CD8-positive, alpha-beta memory T cell (primary cell): ENCODE measurements at regions not wholly inside any gene's neighbourhood (a gene's known extent, or its start where the extent isn't known, plus 50 kb on each side); places are given as distances from the start of the nearest gene placed in this dataset.
"Not testable (repeated sequence)": the region's sequence is repeated elsewhere in the genome, so short reads cannot be mapped to it uniquely, and the experiment has no call there.

Source experiments
- CTCF ChIA-PET: fragments of 350-600 bp; sonication (Branson Sonifier 250); formaldehyde crosslinking; loops from one replicate; lab custom pipeline; 2021; ENCODE audit warnings: antibody characterized with exemption; lab: Charles Lee
- POLR2A ChIA-PET: fragments of 350-600 bp; sonication (Branson Sonifier 250); formaldehyde crosslinking; loops from one replicate; lab custom pipeline; 2021; ENCODE audit warnings: antibody characterized with exemption; lab: Charles Lee
- DNase-seq, 5 donors: peaks; one replicate each; pipeline versions ENCODE4 v3.0.0 to v3.0.0-alpha.2; 2020 to 2022; ENCODE audit warnings: mixed read lengths in 1 of 5
- H3K27ac ChIP-seq: one replicate; pipeline ENCODE4 v1.7.0; 2013; ENCODE audit warnings: low read depth, mild to moderate bottlenecking, low read length, moderate library complexity
- H3K27me3 ChIP-seq: 2 replicates; pipeline ENCODE4 v1.7.0; 2013; ENCODE audit warnings: low read length, mild to moderate bottlenecking; ENCODE audit not compliant: insufficient read depth, poor library complexity, severe bottlenecking
- H3K36me3 ChIP-seq: 2 replicates; pipeline ENCODE4 v1.7.0; 2013; ENCODE audit warnings: mild to moderate bottlenecking, low read length, moderate library complexity; ENCODE audit not compliant: insufficient read depth
- H3K4me1 ChIP-seq: 2 replicates; pipeline ENCODE4 v1.7.0; 2013; ENCODE audit warnings: mild to moderate bottlenecking, low read length, moderate library complexity; ENCODE audit not compliant: insufficient read depth
- H3K4me3 ChIP-seq: 2 replicates; pipeline ENCODE4 v1.7.0; 2013; ENCODE audit warnings: mild to moderate bottlenecking, low read length
- H3K9me3 ChIP-seq: 2 replicates; pipeline ENCODE4 v1.7.0; 2013; ENCODE audit warnings: mild to moderate bottlenecking, low read length
- H3K27ac Mint-ChIP-seq, 8 donors: one replicate each; pipeline ENCODE4 v1.8.0; 2020 to 2021; ENCODE audit warnings: mixed read lengths in 8 of 8, mild to moderate bottlenecking in 6 of 8, inconsistent platforms in 3 of 8, moderate library complexity in 3 of 8
- H3K27me3 Mint-ChIP-seq, 2 donors: one replicate each; pipeline ENCODE4 v1.8.0; 2020 to 2021; ENCODE audit warnings: mixed read lengths in 2 of 2, mild to moderate bottlenecking in 1 of 2, moderate library complexity in 1 of 2
- H3K36me3 Mint-ChIP-seq, 3 donors: one replicate each; pipeline ENCODE4 v1.8.0; 2020 to 2021; ENCODE audit warnings: mixed read lengths in 3 of 3, inconsistent platforms in 1 of 3, mild to moderate bottlenecking in 1 of 3
- H3K4me1 Mint-ChIP-seq, 3 donors: one replicate each; pipeline ENCODE4 v1.8.0; 2020 to 2021; ENCODE audit warnings: mixed read lengths in 3 of 3, inconsistent platforms in 1 of 3, mild to moderate bottlenecking in 1 of 3
- H3K4me3 Mint-ChIP-seq, 7 donors: one replicate each; pipeline ENCODE4 v1.8.0; 2020 to 2021; ENCODE audit warnings: mixed read lengths in 7 of 7, mild to moderate bottlenecking in 6 of 7, moderate library complexity in 4 of 7, inconsistent platforms in 2 of 7
- H3K9me3 Mint-ChIP-seq, 5 donors: one replicate each; pipeline ENCODE4 v1.8.0; 2020 to 2022; ENCODE audit warnings: mixed read lengths in 5 of 5, mild to moderate bottlenecking in 3 of 5, moderate library complexity in 2 of 5, inconsistent platforms in 1 of 5

DNA sequence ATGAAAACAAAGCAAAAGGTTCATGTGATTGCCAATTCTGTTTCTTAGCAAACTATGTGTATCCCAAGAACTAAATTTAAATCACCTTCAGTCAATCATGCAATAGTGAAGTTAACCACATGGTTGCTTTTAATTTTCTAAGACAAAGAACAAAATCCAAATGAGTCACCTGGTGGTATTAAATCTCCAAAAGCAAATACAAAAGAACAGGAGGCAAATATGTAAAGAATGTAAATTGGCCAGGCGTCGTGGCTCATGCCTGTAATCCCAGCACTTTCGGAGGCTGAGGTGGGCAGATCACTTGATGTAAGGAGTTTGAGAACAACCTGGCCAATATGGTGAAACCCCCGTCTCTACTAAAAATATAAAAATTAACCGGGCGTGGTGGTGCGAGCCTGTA is 54.2 kb upstream of the PIK3R4 start:
- H3K36me3 Mint-ChIP-seq = peaks cover 0 to 2% (median 0%) of the 10 kb centered on the region in 3 donors
- DNase-seq = no peak
- H3K9me3 ChIP-seq = no peaks in the 10 kb centered on the region
- H3K4me3 Mint-ChIP-seq = no peak overlapping the region
- no peak overlapping the region for H3K27ac Mint-ChIP-seq
- no peak overlapping the region for H3K27ac ChIP-seq
- no peaks in the 10 kb centered on the region for H3K4me1 ChIP-seq
- H3K27me3 ChIP-seq = no peaks in the 10 kb centered on the region
- H3K27me3 Mint-ChIP-seq = peaks cover 5 to 35% of the 10 kb centered on the region in 2 donors
- POLR2A ChIA-PET = no interaction called here
- no peaks in the 10 kb centered on the region for H3K9me3 Mint-ChIP-seq
- H3K4me3 ChIP-seq = no peak overlapping the region
- CTCF ChIA-PET = no interaction called here
- H3K4me1 Mint-ChIP-seq = no peaks in the 10 kb centered on the region
- no peaks in the 10 kb centered on the region for H3K36me3 ChIP-seq

DNA sequence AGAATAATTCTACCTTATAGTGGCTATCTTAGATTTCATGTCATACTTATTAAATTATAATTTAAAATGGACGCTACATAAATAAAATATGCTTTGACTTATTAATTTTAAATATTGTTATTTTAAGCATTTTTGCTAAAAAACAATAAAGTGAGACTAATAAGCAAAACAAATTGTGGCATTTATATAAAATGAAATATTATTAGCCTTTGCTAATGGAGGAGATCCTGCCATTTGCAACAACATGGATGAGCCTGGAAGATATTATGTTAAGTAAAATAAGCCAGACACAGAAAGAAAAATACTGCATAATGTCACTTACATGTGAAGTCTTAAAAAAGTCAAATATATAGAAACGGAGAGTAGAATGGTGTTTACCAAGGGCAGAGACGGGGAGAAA is 54.8 kb upstream of the PIK3R4 start:
- POLR2A ChIA-PET = no interaction called here
- Histone ChIP-seq H3K9me3 (no peaks in the 10 kb centered on the region), H3K36me3 (no peaks in the 10 kb centered on the region), H3K4me3 (no peak overlapping the region), H3K4me1 (no peaks in the 10 kb centered on the region), H3K27me3 (no peaks in the 10 kb centered on the region), H3K27ac (no peak overlapping the region)
- Mint-ChIP-seq H3K27ac (no peak overlapping the region), H3K9me3 (peaks cover 0 to 2% (median 0%) of the 10 kb centered on the region in 5 donors), H3K27me3 (peaks cover 5 to 35% of the 10 kb centered on the region in 2 donors), H3K4me3 (no peak overlapping the region), H3K4me1 (no peaks in the 10 kb centered on the region), H3K36me3 (peaks cover 0 to 4% (median 0%) of the 10 kb centered on the region in 3 donors)
- CTCF ChIA-PET = no interaction called here
- no peak for DNase-seq

DNA sequence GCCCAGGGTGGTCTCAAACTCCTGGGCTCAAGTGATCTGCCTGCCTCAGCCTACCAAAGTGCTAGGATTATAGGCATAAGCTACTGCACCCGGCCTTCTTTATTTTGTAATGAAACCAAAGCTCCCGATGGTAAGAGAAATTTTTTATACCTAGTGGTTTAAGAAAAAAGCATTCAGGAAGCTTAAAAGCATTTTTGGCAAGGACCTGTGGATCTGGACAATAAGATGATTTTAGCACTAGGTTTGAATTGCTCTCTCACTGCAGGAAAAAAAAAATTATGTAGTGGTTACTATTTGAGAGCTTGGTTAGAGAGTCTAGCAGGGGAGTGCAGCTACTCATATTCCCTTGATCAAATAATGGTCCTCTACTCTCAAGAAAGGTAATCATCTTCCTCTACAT is 64.9 kb upstream of the PIK3R4 start:
- POLR2A ChIA-PET = no interaction called here

DNA sequence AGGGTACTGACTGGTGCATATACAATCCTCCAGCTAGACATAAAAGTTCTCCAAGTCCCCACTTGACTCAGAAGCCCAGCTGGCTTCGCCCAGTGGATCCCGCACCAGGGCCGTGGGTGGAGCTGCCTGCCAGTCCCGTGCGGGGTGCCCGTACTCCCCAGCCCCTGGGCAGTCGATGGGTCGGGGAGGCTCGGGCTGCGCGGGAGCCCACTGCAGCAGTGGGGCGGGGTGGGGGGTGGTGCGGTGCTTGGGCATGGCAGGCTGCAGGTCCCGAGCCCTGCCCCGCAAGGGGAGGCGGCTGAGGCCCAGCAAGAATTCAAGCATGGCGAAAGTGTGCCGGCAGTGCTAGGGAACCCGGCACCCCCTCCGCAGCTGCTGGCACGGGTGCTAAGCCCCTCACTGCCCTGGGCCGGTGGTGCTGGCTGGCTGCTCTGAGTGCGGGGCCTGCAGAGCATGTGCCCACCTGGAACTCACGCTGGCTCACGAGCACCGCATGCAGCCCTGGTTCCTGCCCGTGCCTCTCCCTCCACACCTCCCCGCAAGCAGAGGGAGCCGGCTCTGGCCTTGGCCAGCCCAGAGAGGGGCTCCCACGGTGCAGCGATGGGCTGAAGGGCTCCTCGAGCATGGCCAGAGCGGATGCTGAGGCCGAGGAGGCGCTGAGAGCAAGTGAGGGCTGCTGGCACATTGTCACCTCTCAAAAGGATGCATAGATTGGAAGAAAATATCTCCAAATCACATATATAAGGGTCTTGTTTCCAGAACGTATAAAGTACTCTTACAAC is 68.3 kb upstream of the PIK3R4 start:
- peak in 1 of 5 donors; percentile 43 for DNase-seq
- H3K9me3 ChIP-seq = no peaks in the 10 kb centered on the region
- H3K27me3 ChIP-seq = no peaks in the 10 kb centered on the region
- ChIA-PET CTCF (no interaction called here), POLR2A (no interaction called here)
- Mint-ChIP-seq H3K4me3 (no peak overlapping the region), H3K4me1 (no peaks in the 10 kb centered on the region), H3K27me3 (peaks cover 5 to 10% of the 10 kb centered on the region in 2 donors), H3K36me3 (no peaks in the 10 kb centered on the region), H3K9me3 (peaks cover 0 to 1% (median 0%) of the 10 kb centered on the region in 5 donors), H3K27ac (no peak overlapping the region)
- H3K4me3 ChIP-seq = no peak overlapping the region
- no peaks in the 10 kb centered on the region for H3K36me3 ChIP-seq
- no peaks in the 10 kb centered on the region for H3K4me1 ChIP-seq
- H3K27ac ChIP-seq = no peak overlapping the region

More for the DNA sequence above, 64.9 kb upstream of the PIK3R4 start:
- CTCF ChIA-PET = interaction anchor here (1.7 kb wide), 1 partner anchor 51 kb away, joined by 3 read pairs; no protein-coding TSS in a partner anchor
- Histone ChIP-seq H3K4me3 (no peak overlapping the region), H3K36me3 (no peaks in the 10 kb centered on the region), H3K27me3 (no peaks in the 10 kb centered on the region), H3K9me3 (no peaks in the 10 kb centered on the region), H3K4me1 (no peaks in the 10 kb centered on the region), H3K27ac (no peak overlapping the region)
- Mint-ChIP-seq H3K27ac (no peak overlapping the region), H3K4me1 (no peaks in the 10 kb centered on the region), H3K4me3 (no peak overlapping the region), H3K9me3 (peaks cover 0 to 3% (median 0%) of the 10 kb centered on the region in 5 donors), H3K36me3 (no peaks in the 10 kb centered on the region), H3K27me3 (peaks cover 0 to 10% of the 10 kb centered on the region in 2 donors)
- DNase-seq = no peak

DNA sequence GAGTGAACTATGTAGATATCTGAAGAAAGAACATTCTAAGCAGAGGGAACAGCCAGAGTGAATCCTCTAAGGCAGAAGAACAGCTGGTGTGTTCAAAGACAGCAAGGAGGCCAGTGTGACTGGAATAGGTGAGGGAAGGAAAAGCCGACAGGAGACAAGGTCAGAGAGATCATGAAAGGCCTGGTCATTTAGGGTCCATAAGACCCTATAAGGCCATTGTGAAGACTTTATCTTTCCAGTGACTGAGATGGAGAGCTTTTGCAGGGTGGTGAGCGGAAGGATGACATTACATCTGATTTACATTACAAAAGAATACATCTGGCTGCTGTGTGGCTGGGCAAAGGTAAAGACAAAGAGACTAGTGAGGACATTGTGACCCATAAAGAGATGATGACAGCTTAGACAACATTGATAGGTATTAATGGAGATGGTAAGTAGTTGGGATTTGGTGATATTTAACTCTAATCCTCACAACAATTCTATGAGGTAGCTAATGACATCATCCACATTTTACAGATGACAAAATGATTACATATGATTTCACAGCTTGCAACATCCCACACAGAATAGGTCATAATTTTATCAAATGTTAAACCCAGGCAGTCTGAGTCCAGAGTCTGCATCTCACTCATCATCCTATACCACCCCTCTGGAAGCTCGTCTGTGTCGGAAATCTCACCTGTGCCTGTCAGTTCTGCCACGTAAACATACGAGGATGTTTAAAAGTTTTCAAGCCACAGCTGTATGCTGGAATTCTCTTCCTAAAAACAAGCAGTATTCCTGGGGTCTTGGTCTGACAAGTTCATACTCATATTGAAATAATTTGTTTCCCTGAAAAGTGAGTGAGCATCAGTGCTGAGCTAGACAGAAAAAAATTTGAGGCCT is 70.2 kb upstream of the PIK3R4 start:
- Histone ChIP-seq H3K9me3 (no peaks in the 10 kb centered on the region), H3K4me3 (no peak overlapping the region), H3K36me3 (no peaks in the 10 kb centered on the region), H3K4me1 (no peaks in the 10 kb centered on the region), H3K27ac (no peak overlapping the region), H3K27me3 (no peaks in the 10 kb centered on the region)
- Mint-ChIP-seq H3K4me3 (no peak overlapping the region), H3K27me3 (peaks cover 1 to 10% of the 10 kb centered on the region in 2 donors), H3K4me1 (no peaks in the 10 kb centered on the region), H3K9me3 (no peaks in the 10 kb centered on the region), H3K36me3 (no peaks in the 10 kb centered on the region), H3K27ac (no peak overlapping the region)
- no peak for DNase-seq
- POLR2A ChIA-PET = no interaction called here
- CTCF ChIA-PET = no interaction called here

DNA sequence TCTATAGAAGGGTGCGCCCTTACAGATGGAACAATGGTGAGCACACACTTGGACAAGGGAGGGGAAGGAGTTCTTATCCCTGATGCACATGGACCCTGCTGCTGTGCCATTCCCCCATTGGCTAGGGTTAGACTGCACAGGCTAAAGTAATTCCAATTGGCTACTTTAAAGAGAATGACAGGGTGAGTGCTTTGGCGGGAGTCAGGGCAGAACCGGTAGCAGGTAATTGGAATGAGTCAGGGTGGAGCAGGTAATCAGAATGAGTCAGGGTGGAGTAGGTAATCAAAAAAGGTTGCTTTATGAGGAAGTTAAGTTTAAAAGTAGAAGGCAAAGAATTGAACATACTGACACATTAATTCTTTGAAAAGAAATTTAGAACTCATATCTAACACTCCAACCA is 71.4 kb upstream of the PIK3R4 start:
- H3K4me3 Mint-ChIP-seq, H3K27me3 ChIP-seq, H3K36me3 ChIP-seq, POLR2A ChIA-PET, H3K27me3 Mint-ChIP-seq, H3K4me1 Mint-ChIP-seq, H3K27ac ChIP-seq, H3K36me3 Mint-ChIP-seq, DNase-seq, H3K9me3 ChIP-seq, CTCF ChIA-PET, H3K4me1 ChIP-seq, H3K4me3 ChIP-seq, H3K27ac Mint-ChIP-seq, H3K9me3 Mint-ChIP-seq: not testable (repeated sequence)

DNA sequence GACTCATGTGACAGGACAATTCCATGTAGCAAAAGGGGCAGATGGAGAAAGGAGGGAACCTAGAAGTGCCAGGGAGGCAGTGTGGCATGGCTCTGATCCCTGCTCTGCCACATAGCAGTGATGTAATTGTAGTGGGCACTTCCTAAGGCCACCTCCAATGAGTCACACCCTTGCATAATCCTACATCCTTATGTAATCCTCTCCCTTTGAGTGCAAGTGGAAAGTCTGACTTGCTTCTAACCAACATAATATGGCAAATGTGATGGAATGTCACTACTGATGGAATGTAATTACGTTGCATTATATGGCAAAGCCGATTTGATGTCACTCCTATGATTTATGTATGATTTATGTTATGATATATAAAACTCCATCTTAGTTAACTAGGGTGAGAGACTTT is 72.9 kb upstream of the ATP2C1 start:
- Mint-ChIP-seq H3K27me3 (peaks cover 1 to 20% of the 10 kb centered on the region in 2 donors), H3K27ac (no peak overlapping the region), H3K9me3 (no peaks in the 10 kb centered on the region), H3K36me3 (no peaks in the 10 kb centered on the region), H3K4me3 (no peak overlapping the region), H3K4me1 (no peaks in the 10 kb centered on the region)
- Histone ChIP-seq H3K4me1 (no peaks in the 10 kb centered on the region), H3K9me3 (no peaks in the 10 kb centered on the region), H3K4me3 (no peak overlapping the region), H3K27me3 (no peaks in the 10 kb centered on the region), H3K36me3 (no peaks in the 10 kb centered on the region), H3K27ac (no peak overlapping the region)
- ChIA-PET POLR2A (no interaction called here), CTCF (no interaction called here)
- DNase-seq = no peak

- Mint-ChIP-seq H3K36me3 (no peaks in the 10 kb centered on the region), H3K27me3 (peaks cover 1 to 20% of the 10 kb centered on the region in 2 donors), H3K4me3 (no peak overlapping the region), H3K9me3 (no peaks in the 10 kb centered on the region), H3K4me1 (no peaks in the 10 kb centered on the region), H3K27ac (no peak overlapping the region)
- Histone ChIP-seq H3K4me3 (no peak overlapping the region), H3K36me3 (no peaks in the 10 kb centered on the region), H3K9me3 (no peaks in the 10 kb centered on the region), H3K27ac (no peak overlapping the region), H3K4me1 (no peaks in the 10 kb centered on the region), H3K27me3 (no peaks in the 10 kb centered on the region)
- DNase-seq = no peak
- ChIA-PET POLR2A (no interaction called here), CTCF (no interaction called here)
Measured at GRCh38 chr3:130821806-130822205, 72.1 kb upstream of the ATP2C1 start.
